ENCODE measurements at regions not wholly inside any gene's neighbourhood (a gene's known extent, or its start where the extent isn't known, plus 50 kb on each side); places are given as distances from the start of the nearest gene placed in this dataset.

DNA sequence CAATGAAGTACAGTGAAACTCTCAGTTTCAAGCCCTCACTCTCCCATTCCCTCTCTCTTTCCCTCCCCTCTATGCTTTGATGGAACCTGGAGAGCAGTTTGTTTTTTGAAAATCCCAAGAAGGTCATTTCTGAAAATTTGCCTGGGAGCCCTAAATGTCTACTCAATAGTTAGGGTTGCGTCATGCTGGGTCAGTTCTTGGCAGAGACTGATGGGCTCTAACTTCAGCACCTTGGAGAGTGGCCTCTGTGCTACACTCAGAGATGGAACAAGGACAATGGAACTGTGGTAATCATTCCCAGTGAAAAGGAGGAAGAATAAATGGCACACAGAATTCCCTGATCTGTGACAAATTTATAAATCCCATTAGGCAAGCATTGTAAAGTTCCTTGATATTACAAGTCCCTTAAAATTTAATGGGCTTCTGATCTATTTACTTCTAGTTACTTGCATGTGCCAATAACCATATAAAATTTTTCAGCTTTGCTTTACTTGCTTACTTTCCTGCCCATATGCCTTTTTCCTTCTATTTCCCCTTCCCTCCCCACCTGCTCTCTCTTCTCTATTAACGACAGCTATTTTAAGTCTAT is 182.9 kb upstream of the KCND3 start:
- TF ChIP-seq CTCF (IDR thresholded peaks at IDR 0.05; ENCODE audit: poor library complexity): no peak
- no peak for TF ChIP-seq EZH2phosphoT487 (IDR thresholded peaks at IDR 0.05; ENCODE audit: low read depth, severe bottlenecking, unreplicated experiment)
- TF ChIP-seq EZH2 (IDR thresholded peaks at IDR 0.05; ENCODE audit: borderline replicate concordance): no peak

All from hepatocyte (in vitro differentiated cells).